ENCODE measurements at regions not wholly inside any gene's neighbourhood (a gene's known extent, or its start where the extent isn't known, plus 50 kb on each side); places are given as distances from the start of the nearest gene placed in this dataset.
A peak's percentile ranks its signal among the peaks of the same experiment; 100 is the strongest.

- Histone ChIP-seq H3K36me3 (ENCODE audit: control insufficient read depth, insufficient read depth, low read length) (no peaks in the 10 kb centered on the region), H3K27me3 (ENCODE audit: control insufficient read depth, insufficient read depth, low read length) (no peaks in the 10 kb centered on the region), H3K4me3 (ENCODE audit: low read depth, low read length) (no peak overlapping the region)
- TF ChIP-seq CTCF (IDR thresholded peaks at IDR 0.05; ENCODE audit: insufficient read depth, low read length, severe bottlenecking): no peak
- no peak for DNase-seq (ENCODE audit: low read depth)
- peak; percentile 58 for FAIRE-seq
Observed at GRCh38 chr18:24630346-24630880, 170.0 kb downstream of the HRH4 start.

GRCh38 chr18:24631243-24632025 lies 171.0 kb downstream of the HRH4 start:
- Histone ChIP-seq H3K27me3 (ENCODE audit: control insufficient read depth, insufficient read depth, low read length) (no peaks in the 10 kb centered on the region), H3K36me3 (ENCODE audit: control insufficient read depth, insufficient read depth, low read length) (no peaks in the 10 kb centered on the region), H3K4me3 (ENCODE audit: low read depth, low read length) (no peak overlapping the region)
- FAIRE-seq (no peak), DNase-seq (ENCODE audit: low read depth) (no peak)
- no peak for TF ChIP-seq CTCF (IDR thresholded peaks at IDR 0.05; ENCODE audit: insufficient read depth, low read length, severe bottlenecking)

DNA sequence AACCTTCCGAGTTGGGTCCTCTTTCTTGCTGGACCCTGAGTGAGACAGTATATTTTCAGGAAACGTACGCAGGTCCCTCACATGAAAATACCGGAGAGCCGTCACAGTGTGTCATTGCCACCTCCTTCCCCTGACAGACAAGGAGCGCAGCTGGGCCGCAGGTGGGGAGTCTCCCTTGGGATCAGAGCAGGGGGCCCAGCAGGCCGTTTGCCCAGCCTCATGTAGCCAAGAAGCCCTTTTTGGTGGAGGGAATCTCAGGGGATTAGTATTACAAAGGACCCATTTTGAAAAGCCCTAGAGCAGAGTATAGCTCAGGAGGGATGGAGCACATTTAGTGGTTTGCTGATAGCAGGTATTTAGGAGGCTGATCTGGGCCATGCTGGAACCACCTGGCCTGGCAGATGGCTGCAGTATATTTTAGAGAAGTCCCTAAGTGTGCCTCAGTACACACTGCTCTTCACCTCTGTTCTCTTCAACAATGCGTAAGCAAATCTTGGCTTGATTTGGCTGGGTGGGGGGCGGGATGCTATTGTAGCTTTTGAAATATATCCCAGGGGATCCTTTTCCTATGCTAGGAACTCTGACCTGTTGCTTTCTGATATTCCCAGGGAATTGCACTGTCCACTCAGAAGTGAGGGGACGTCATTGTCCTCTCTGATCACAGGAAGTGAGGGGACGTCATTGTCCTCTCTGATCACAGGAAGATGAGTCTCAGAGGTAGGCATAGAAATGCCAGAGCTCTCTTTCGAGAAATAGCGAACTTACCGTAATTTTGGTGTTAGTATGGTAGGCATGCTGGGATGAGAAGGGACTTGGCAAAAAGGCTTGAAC lies 171.9 kb downstream of the HRH4 start:
- Histone ChIP-seq H3K36me3 (ENCODE audit: control insufficient read depth, insufficient read depth, low read length) (no peaks in the 10 kb centered on the region), H3K4me3 (ENCODE audit: low read depth, low read length) (no peak overlapping the region), H3K27me3 (ENCODE audit: control insufficient read depth, insufficient read depth, low read length) (no peaks in the 10 kb centered on the region)
- no peak for FAIRE-seq
- DNase-seq (ENCODE audit: low read depth): no peak
- TF ChIP-seq CTCF (IDR thresholded peaks at IDR 0.05; ENCODE audit: insufficient read depth, low read length, severe bottlenecking): no peak

DNA sequence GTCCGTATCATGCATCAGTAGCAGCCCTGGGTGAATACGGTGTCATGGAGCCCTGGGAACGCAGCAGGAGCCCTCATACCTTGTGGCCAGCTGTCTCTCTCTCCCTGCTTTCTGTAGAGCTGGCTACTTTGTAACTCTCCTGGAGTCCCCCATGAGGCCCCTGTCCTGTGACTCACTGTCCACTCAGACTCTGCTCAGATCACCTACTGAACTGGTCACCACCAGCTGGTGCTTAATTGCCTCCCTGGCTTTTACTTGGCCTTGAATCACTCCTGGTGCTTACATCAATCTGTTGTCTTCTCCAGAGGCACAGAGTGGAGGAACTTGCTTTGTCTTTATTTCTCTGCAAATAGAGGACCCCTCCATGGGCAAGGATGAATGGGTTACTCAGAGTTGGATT lies 172.7 kb downstream of the HRH4 start:
- Histone ChIP-seq H3K27me3 (ENCODE audit: control insufficient read depth, insufficient read depth, low read length) (no peaks in the 10 kb centered on the region), H3K36me3 (ENCODE audit: control insufficient read depth, insufficient read depth, low read length) (no peaks in the 10 kb centered on the region), H3K4me3 (ENCODE audit: low read depth, low read length) (no peak overlapping the region)
- no peak for TF ChIP-seq CTCF (IDR thresholded peaks at IDR 0.05; ENCODE audit: insufficient read depth, low read length, severe bottlenecking)
- DNase-seq (ENCODE audit: low read depth) (no peak), FAIRE-seq (no peak)

- TF ChIP-seq CTCF (IDR thresholded peaks at IDR 0.05; ENCODE audit: insufficient read depth, low read length, severe bottlenecking): no peak
- no peak for FAIRE-seq
- H3K4me3 ChIP-seq (ENCODE audit: low read depth, low read length): no peak overlapping the region
- H3K27me3 ChIP-seq (ENCODE audit: control insufficient read depth, insufficient read depth, low read length): no peaks in the 10 kb centered on the region
- no peaks in the 10 kb centered on the region for H3K36me3 ChIP-seq (ENCODE audit: control insufficient read depth, insufficient read depth, low read length)
- DNase-seq (ENCODE audit: low read depth): no peak
Observed at GRCh38 chr18:24649571-24649970, 189.1 kb downstream of the HRH4 start.
